Transverse colon (tissue), 4 donors: ENCODE measurements at regions not wholly inside any gene's neighbourhood (a gene's known extent, or its start where the extent isn't known, plus 50 kb on each side); places are given as distances from the start of the nearest gene placed in this dataset.

Experiments
- CTCF ChIP-seq, 5 experiments: fragments of 200-600 bp in 3 of 5; fragments of 450-650 bp in 2 of 5; sonication (generic) in 3 of 5; IDR thresholded peaks; 1 replicate in 2 of 5; 2 replicates in 3 of 5; pipeline ENCODE4 v1.5.1; 2016 to 2017; ENCODE audit warnings: antibody characterized with exemption in 5 of 5, inconsistent platforms in 3 of 5, mild to moderate bottlenecking in 2 of 5, moderate library complexity in 1 of 5
- EP300 ChIP-seq: sonication (generic); formaldehyde crosslinking; IDR thresholded peaks from one replicate; pipeline ENCODE4 v1.6.1; 2017; ENCODE audit warnings: antibody characterized with exemption, low read depth
- POLR2A ChIP-seq: fragments of 450-650 bp; IDR thresholded peaks from one replicate; pipeline ENCODE4 v1.6.1; 2016; ENCODE audit warnings: antibody characterized with exemption, mild to moderate bottlenecking, moderate library complexity
- POLR2AphosphoS5 ChIP-seq, 3 donors: sonication (generic); formaldehyde crosslinking; IDR thresholded peaks; one replicate each; pipeline ENCODE4 v1.6.1; 2016; ENCODE audit warnings: antibody characterized with exemption in 3 of 3

GRCh38 chr6:141657812-141658211, 474.9 kb upstream of the GJE1 start:
- TF ChIP-seq POLR2A (no peak), CTCF (IDR thresholded peaks at IDR 0.05) (no peak), EP300 (no peak), POLR2AphosphoS5 (IDR thresholded peaks at IDR 0.05) (no peak)
